ENCODE measurements at regions not wholly inside any gene's neighbourhood (a gene's known extent, or its start where the extent isn't known, plus 50 kb on each side); places are given as distances from the start of the nearest gene placed in this dataset.
"Not testable (repeated sequence)": the region's sequence is repeated elsewhere in the genome, so short reads cannot be mapped to it uniquely, and the experiment has no call there.

- Histone ChIP-seq H3K4me3 (ENCODE audit: low read depth, low read length) (no peak overlapping the region), H3K9me3 (no peaks in the 10 kb centered on the region), H3K36me3 (no peaks in the 10 kb centered on the region), H3K4me1 (no peaks in the 10 kb centered on the region), H3K27me3 (no peaks in the 10 kb centered on the region)
- no peak for TF ChIP-seq CTCF (IDR thresholded peaks at IDR 0.05; ENCODE audit: low read depth, low read length)
- DNase-seq, result no peak
These were observed 227.3 kb upstream of the NOCT start for GRCh38 chr4:138788267-138788790.

- H3K4me1 ChIP-seq; H3K36me3 ChIP-seq; H3K4me3 ChIP-seq (ENCODE audit: low read depth, low read length); H3K9me3 ChIP-seq; DNase-seq; H3K27me3 ChIP-seq: not testable (repeated sequence)
These were observed 235.8 kb upstream of the NOCT start for GRCh38 chr4:138779761-138780160.

- H3K36me3 ChIP-seq, result no peaks in the 10 kb centered on the region
- TF ChIP-seq CTCF (IDR thresholded peaks at IDR 0.05; ENCODE audit: low read depth, low read length), result no peak
- no peak for DNase-seq
- H3K27me3 ChIP-seq, result no peaks in the 10 kb centered on the region
- H3K4me1 ChIP-seq, result no peaks in the 10 kb centered on the region
- H3K4me3 ChIP-seq (ENCODE audit: low read depth, low read length), result no peak overlapping the region
- H3K9me3 ChIP-seq, result no peaks in the 10 kb centered on the region
These were observed 239.7 kb upstream of the NOCT start for GRCh38 chr4:138775890-138776289.

- Histone ChIP-seq H3K4me3 (ENCODE audit: low read depth, low read length) (no peak overlapping the region), H3K27me3 (no peaks in the 10 kb centered on the region), H3K36me3 (no peaks in the 10 kb centered on the region), H3K9me3 (no peaks in the 10 kb centered on the region), H3K4me1 (no peaks in the 10 kb centered on the region)
- TF ChIP-seq CTCF (IDR thresholded peaks at IDR 0.05; ENCODE audit: low read depth, low read length), result no peak
- no peak for DNase-seq
These were observed 240.1 kb upstream of the NOCT start for GRCh38 chr4:138775489-138775888.

- H3K4me1 ChIP-seq, result no peaks in the 10 kb centered on the region
- H3K4me3 ChIP-seq (ENCODE audit: low read depth, low read length), result no peak overlapping the region
- no peaks in the 10 kb centered on the region for H3K27me3 ChIP-seq
- no peak for DNase-seq
- no peak for TF ChIP-seq CTCF (IDR thresholded peaks at IDR 0.05; ENCODE audit: low read depth, low read length)
- no peaks in the 10 kb centered on the region for H3K36me3 ChIP-seq
- no peaks in the 10 kb centered on the region for H3K9me3 ChIP-seq
These were observed 240.6 kb upstream of the NOCT start for GRCh38 chr4:138774940-138775339.

- not testable (repeated sequence) for H3K4me1 ChIP-seq; H3K9me3 ChIP-seq; H3K27me3 ChIP-seq; DNase-seq; H3K36me3 ChIP-seq; H3K4me3 ChIP-seq (ENCODE audit: low read depth, low read length)
These were observed 241.5 kb upstream of the NOCT start for GRCh38 chr4:138774125-138774524.

GRCh38 chr4:138773321-138773720 lies 242.3 kb upstream of the NOCT start:
- TF ChIP-seq CTCF (IDR thresholded peaks at IDR 0.05; ENCODE audit: low read depth, low read length), result no peak
- Histone ChIP-seq H3K4me1 (no peaks in the 10 kb centered on the region), H3K4me3 (ENCODE audit: low read depth, low read length) (no peak overlapping the region), H3K36me3 (no peaks in the 10 kb centered on the region), H3K9me3 (no peaks in the 10 kb centered on the region), H3K27me3 (no peaks in the 10 kb centered on the region)
- DNase-seq, result no peak
